GM23338 (cell line): ENCODE measurements at regions not wholly inside any gene's neighbourhood (a gene's known extent, or its start where the extent isn't known, plus 50 kb on each side); places are given as distances from the start of the nearest gene placed in this dataset.

Source experiments
- ATAC-seq: fragments of 200-7000 bp; cut with Tn5 transposase; 3 replicates; pipeline ENCODE4 v1.9.1; 2020
- DNase-seq: peaks from one replicate; pipeline ENCODE4 v3.0.0-alpha.2; 2015; ENCODE audit warnings: low spot score
- H2AFZ ChIP-seq: fragments of 200-600 bp; sonication (generic); 2 replicates; pipeline ENCODE4 v1.8.0; 2016; ENCODE audit warnings: antibody characterized with exemption, mild to moderate bottlenecking, moderate library complexity
- H3F3A ChIP-seq: fragments of 200-600 bp; sonication (generic); replicated peaks from 2 replicates; pipeline ENCODE4 v1.8.0; 2017; ENCODE audit warnings: antibody characterized with exemption, mixed run types, low read depth
- H3K27ac ChIP-seq: fragments of 200-600 bp; sonication (generic); 2 replicates; pipeline ENCODE4 v1.6.1; 2016; ENCODE audit warnings: low read depth
- H3K27me3 ChIP-seq: fragments of 200-600 bp; sonication (generic); 2 replicates; pipeline ENCODE4 v1.8.0; 2016; ENCODE audit warnings: mild to moderate bottlenecking, mixed run types, moderate library complexity; ENCODE audit not compliant: insufficient read depth
- H3K36me3 ChIP-seq: fragments of 200-600 bp; sonication (generic); 2 replicates; pipeline ENCODE4 v1.8.0; 2016; ENCODE audit warnings: mild to moderate bottlenecking; ENCODE audit not compliant: insufficient read depth
- H3K4me1 ChIP-seq: fragments of 200-600 bp; sonication (generic); 2 replicates; pipeline ENCODE4 v1.8.0; 2016; ENCODE audit warnings: mild to moderate bottlenecking, moderate library complexity; ENCODE audit not compliant: insufficient read depth
- H3K4me2 ChIP-seq: fragments of 200-600 bp; sonication (generic); 2 replicates; pipeline ENCODE4 v1.7.1; 2017; ENCODE audit warnings: mixed run types
- H3K4me3 ChIP-seq: fragments of 200-600 bp; sonication (generic); 2 replicates; pipeline ENCODE4 v1.6.1; 2016; ENCODE audit warnings: mixed run types
- H3K79me2 ChIP-seq: fragments of 200-600 bp; sonication (generic); replicated peaks from 2 replicates; pipeline ENCODE4 v1.8.0; 2017; ENCODE audit warnings: mild to moderate bottlenecking; ENCODE audit not compliant: insufficient read depth
- H3K9me2 ChIP-seq: fragments of 200-600 bp; sonication (generic); 2 replicates; pipeline ENCODE4 v1.8.0; 2017; ENCODE audit not compliant: insufficient read depth
- H4K20me1 ChIP-seq: fragments of 200-600 bp; sonication (generic); replicated peaks from 2 replicates; pipeline ENCODE4 v1.8.0; 2017; ENCODE audit warnings: mild to moderate bottlenecking; ENCODE audit not compliant: insufficient read depth
- H3K27ac Mint-ChIP-seq: 2 replicates; pipeline ENCODE4 v1.8.0; 2020; ENCODE audit warnings: inconsistent platforms, mild to moderate bottlenecking, moderate library complexity, mixed read lengths
- H3K27me3 Mint-ChIP-seq: 3 replicates; pipeline ENCODE4 v1.8.0; 2022; ENCODE audit warnings: low read depth, mild to moderate bottlenecking, moderate library complexity, mixed read lengths, inconsistent platforms; ENCODE audit not compliant: insufficient read depth, poor library complexity
- H3K36me3 Mint-ChIP-seq: 3 replicates; pipeline ENCODE4 v1.8.0; 2021; ENCODE audit warnings: low read depth, mild to moderate bottlenecking, inconsistent platforms, moderate library complexity, mixed read lengths
- H3K4me1 Mint-ChIP-seq: 3 replicates; pipeline ENCODE4 v1.8.0; 2020; ENCODE audit warnings: mild to moderate bottlenecking, inconsistent platforms, mixed read lengths
- H3K4me3 Mint-ChIP-seq: 3 replicates; pipeline ENCODE4 v1.8.0; 2021; ENCODE audit warnings: moderate library complexity, mild to moderate bottlenecking, inconsistent platforms, mixed read lengths
- H3K9me3 Mint-ChIP-seq: 3 replicates; pipeline ENCODE4 v1.8.0; 2020; ENCODE audit warnings: moderate library complexity, mild to moderate bottlenecking, inconsistent platforms, mixed read lengths
- CTCF ChIP-seq, 2 experiments: fragments of 200-600 bp in 1 of 2; sonication (generic) in 1 of 2; conservative IDR thresholded peaks; 2 replicates each; pipeline versions ENCODE4 v1.5.1 to v1.6.1; 2016 to 2017; ENCODE audit warnings: antibody characterized with exemption in 2 of 2, low read depth in 2 of 2, mild to moderate bottlenecking in 2 of 2, moderate library complexity in 1 of 2
- ETS1 ChIP-seq: IDR thresholded peaks from 2 replicates; pipeline ENCODE4 v1.6.1; 2016; ENCODE audit warnings: antibody characterized with exemption
- EZH2phosphoT487 ChIP-seq: fragments of 200-600 bp; sonication (generic); IDR thresholded peaks from one replicate; pipeline ENCODE4 v1.8.1; 2018; ENCODE audit warnings: antibody characterized with exemption; ENCODE audit not compliant: unreplicated experiment
- JUNB ChIP-seq: IDR thresholded peaks from one replicate; pipeline ENCODE4 v1.6.1; 2016; ENCODE audit warnings: antibody characterized with exemption; ENCODE audit not compliant: unreplicated experiment
- NANOG ChIP-seq: IDR thresholded peaks from 2 replicates; pipeline ENCODE4 v1.6.1; 2016; ENCODE audit warnings: antibody characterized with exemption, borderline replicate concordance
- POLR2AphosphoS5 ChIP-seq: IDR thresholded peaks from 2 replicates; pipeline ENCODE4 v1.6.1; 2016; ENCODE audit warnings: antibody characterized with exemption, low read depth
- REST ChIP-seq: IDR thresholded peaks from one replicate; pipeline ENCODE4 v1.6.1; 2018; ENCODE audit warnings: antibody characterized with exemption; ENCODE audit not compliant: unreplicated experiment
- STAT1 ChIP-seq: IDR thresholded peaks from one replicate; pipeline ENCODE4 v1.6.1; 2016; ENCODE audit warnings: antibody characterized with exemption; ENCODE audit not compliant: unreplicated experiment
- ZNF114 ChIP-seq: fragments of 250-450 bp; sonication (Bioruptor Pico); IDR thresholded peaks from 2 replicates; pipeline ENCODE4 v1.5.0; 2020; ENCODE audit warnings: mild to moderate bottlenecking, moderate library complexity
- ZNF331 ChIP-seq: fragments of 250-450 bp; sonication (Bioruptor Pico); IDR thresholded peaks from 2 replicates; pipeline ENCODE4 v1.5.0; 2020; ENCODE audit warnings: low read depth, mild to moderate bottlenecking, moderate library complexity
- TF ChIP-seq, protein P1 (sequence below): fragments of 250-450 bp; sonication (Bioruptor Pico); IDR thresholded peaks from 2 replicates; pipeline ENCODE4 v1.5.0; 2020; ENCODE audit warnings: mild to moderate bottlenecking, moderate library complexity

DNA sequence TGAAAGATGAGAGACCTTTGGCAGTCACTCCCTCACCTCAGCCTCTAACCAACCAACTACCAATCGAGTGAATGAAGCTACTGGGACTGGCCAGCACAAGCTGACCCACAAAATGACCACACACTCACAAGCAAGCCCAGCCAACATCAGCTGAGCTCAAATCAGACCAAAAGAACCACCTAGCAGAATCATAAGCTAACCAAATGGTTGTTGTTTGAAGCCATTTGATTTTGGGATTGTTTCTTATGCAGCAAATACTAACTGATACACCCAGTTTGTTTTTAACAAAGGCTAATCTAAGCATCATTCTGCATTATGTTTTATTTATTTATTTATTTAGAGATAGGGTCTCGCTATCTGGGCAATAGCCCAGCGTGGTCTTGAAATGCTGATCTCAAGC is 310.4 kb downstream of the SETD4 start (continued):
- TF ChIP-seq CTCF (conservative IDR thresholded peaks at IDR 0.05; ENCODE audit: low read depth in 2 of 2) (no peak), ETS1 (no peak), JUNB (no peak), REST (no peak)

DNA sequence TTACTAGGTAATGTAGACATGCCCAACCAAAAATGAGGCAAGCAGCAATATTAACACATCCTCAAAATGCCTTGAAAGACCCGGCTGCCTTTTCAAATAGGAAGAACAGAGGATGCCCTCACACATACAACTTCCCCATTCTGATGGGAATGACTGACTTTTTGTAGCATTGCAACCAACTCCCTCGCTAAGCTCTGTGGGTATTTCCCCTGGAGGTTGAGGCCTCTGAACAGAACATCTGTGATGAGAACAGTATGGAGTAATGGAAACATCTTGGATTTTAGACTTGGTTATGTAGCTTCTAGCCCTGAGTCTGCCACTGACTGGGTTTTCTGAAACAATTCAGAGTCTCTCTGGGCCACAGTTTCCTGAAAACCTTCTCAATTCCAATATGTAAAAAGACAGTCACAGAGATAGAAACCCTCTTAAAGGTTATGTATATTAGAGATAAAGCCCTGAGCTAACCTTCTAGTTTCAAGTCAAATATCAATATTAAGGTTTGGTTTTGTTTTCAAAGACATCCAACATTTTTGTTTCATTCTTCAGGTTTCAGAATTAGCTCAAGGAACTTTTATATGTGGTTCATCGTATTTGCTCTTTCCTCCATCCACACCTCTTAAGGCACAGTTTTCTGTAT is 311.5 kb downstream of the SETD4 start:
- no peaks in the 10 kb centered on the region for H4K20me1 ChIP-seq
- peaks cover 8% of the 10 kb centered on the region; the same call in 2 of the 3 replicates for H3K9me3 Mint-ChIP-seq
- peaks cover 2% of the 10 kb centered on the region for H3K27me3 Mint-ChIP-seq
- DNase-seq (no peak), ATAC-seq (no peak)
- no peaks in the 10 kb centered on the region for H3F3A ChIP-seq
- H2AFZ ChIP-seq, result no peak overlapping the region
- H3K27ac Mint-ChIP-seq, result no peak overlapping the region
- no peaks in the 10 kb centered on the region for H3K27me3 ChIP-seq
- H3K36me3 ChIP-seq, result no peaks in the 10 kb centered on the region
- H3K4me3 ChIP-seq, result no peak overlapping the region
- H3K79me2 ChIP-seq, result no peaks in the 10 kb centered on the region
- peaks cover 23% of the 10 kb centered on the region for H3K9me2 ChIP-seq
- no peaks in the 10 kb centered on the region for H3K36me3 Mint-ChIP-seq
- no peak overlapping the region for H3K27ac ChIP-seq
- H3K4me1 Mint-ChIP-seq, result peaks cover 7% of the 10 kb centered on the region; the same call in 2 of the 3 replicates
- no peak overlapping the region for H3K4me2 ChIP-seq
- no peak overlapping the region for H3K4me3 Mint-ChIP-seq
- H3K4me1 ChIP-seq, result no peaks in the 10 kb centered on the region
- TF ChIP-seq ZNF331 (CRISPR knock-in tag), result no peak
- no peak for TF ChIP-seq STAT1
- TF ChIP-seq ETS1, result no peak
- TF ChIP-seq JUNB, result no peak
- TF ChIP-seq NANOG, result no peak
- no peak for TF ChIP-seq ZNF114 (CRISPR knock-in tag)
- TF ChIP-seq, protein P1, sequence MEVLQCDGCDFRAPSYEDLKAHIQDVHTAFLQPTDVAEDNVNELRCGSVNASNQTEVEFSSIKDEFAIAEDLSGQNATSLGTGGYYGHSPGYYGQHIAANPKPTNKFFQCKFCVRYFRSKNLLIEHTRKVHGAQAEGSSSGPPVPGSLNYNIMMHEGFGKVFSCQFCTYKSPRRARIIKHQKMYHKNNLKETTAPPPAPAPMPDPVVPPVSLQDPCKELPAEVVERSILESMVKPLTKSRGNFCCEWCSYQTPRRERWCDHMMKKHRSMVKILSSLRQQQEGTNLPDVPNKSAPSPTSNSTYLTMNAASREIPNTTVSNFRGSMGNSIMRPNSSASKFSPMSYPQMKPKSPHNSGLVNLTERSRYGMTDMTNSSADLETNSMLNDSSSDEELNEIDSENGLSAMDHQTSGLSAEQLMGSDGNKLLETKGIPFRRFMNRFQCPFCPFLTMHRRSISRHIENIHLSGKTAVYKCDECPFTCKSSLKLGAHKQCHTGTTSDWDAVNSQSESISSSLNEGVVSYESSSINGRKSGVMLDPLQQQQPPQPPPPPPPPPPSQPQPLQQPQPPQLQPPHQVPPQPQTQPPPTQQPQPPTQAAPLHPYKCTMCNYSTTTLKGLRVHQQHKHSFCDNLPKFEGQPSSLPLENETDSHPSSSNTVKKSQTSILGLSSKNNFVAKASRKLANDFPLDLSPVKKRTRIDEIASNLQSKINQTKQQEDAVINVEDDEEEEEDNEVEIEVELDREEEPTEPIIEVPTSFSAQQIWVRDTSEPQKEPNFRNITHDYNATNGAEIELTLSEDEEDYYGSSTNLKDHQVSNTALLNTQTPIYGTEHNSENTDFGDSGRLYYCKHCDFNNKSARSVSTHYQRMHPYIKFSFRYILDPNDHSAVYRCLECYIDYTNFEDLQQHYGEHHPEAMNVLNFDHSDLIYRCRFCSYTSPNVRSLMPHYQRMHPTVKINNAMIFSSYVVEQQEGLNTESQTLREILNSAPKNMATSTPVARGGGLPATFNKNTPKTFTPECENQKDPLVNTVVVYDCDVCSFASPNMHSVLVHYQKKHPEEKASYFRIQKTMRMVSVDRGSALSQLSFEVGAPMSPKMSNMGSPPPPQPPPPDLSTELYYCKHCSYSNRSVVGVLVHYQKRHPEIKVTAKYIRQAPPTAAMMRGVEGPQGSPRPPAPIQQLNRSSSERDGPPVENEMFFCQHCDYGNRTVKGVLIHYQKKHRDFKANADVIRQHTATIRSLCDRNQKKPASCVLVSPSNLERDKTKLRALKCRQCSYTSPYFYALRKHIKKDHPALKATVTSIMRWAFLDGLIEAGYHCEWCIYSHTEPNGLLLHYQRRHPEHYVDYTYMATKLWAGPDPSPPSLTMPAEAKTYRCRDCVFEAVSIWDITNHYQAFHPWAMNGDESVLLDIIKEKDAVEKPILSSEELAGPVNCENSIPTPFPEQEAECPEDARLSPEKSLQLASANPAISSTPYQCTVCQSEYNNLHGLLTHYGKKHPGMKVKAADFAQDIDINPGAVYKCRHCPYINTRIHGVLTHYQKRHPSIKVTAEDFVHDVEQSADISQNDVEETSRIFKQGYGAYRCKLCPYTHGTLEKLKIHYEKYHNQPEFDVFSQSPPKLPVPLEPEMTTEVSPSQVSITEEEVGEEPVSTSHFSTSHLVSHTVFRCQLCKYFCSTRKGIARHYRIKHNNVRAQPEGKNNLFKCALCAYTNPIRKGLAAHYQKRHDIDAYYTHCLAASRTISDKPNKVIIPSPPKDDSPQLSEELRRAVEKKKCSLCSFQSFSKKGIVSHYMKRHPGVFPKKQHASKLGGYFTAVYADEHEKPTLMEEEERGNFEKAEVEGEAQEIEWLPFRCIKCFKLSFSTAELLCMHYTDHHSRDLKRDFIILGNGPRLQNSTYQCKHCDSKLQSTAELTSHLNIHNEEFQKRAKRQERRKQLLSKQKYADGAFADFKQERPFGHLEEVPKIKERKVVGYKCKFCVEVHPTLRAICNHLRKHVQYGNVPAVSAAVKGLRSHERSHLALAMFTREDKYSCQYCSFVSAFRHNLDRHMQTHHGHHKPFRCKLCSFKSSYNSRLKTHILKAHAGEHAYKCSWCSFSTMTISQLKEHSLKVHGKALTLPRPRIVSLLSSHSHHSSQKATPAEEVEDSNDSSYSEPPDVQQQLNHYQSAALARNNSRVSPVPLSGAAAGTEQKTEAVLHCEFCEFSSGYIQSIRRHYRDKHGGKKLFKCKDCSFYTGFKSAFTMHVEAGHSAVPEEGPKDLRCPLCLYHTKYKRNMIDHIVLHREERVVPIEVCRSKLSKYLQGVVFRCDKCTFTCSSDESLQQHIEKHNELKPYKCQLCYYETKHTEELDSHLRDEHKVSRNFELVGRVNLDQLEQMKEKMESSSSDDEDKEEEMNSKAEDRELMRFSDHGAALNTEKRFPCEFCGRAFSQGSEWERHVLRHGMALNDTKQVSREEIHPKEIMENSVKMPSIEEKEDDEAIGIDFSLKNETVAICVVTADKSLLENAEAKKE (CRISPR knock-in tag), result no peak
- no peak for TF ChIP-seq POLR2AphosphoS5
- no peak for TF ChIP-seq EZH2phosphoT487
